Smooth muscle cell (in vitro differentiated cells): ENCODE measurements at regions not wholly inside any gene's neighbourhood (a gene's known extent, or its start where the extent isn't known, plus 50 kb on each side); places are given as distances from the start of the nearest gene placed in this dataset.

ENCODE experiments used
- DNase-seq: peaks from one replicate; lab custom pipeline; 2025; ENCODE audit not compliant: unreplicated experiment; lab: John Stamatoyannopoulos, UW
- H2AFZ ChIP-seq: fragments of 200-600 bp; sonication (generic); 2 replicates; pipeline ENCODE4 v1.6.0; 2016; ENCODE audit warnings: antibody characterized with exemption, low read depth, mild to moderate bottlenecking
- H3F3A ChIP-seq: fragments of 200-600 bp; sonication (generic); 2 replicates; pipeline ENCODE4 v1.6.0; 2017; ENCODE audit warnings: antibody characterized with exemption, low read depth
- H3K27ac ChIP-seq: fragments of 200-600 bp; sonication (generic); 2 replicates; pipeline ENCODE4 v1.5.1; 2016; ENCODE audit warnings: low read depth, mild to moderate bottlenecking
- H3K27me3 ChIP-seq: fragments of 200-600 bp; sonication (generic); 2 replicates; pipeline ENCODE4 v1.6.1; 2016; ENCODE audit warnings: low read depth, mild to moderate bottlenecking
- H3K36me3 ChIP-seq: fragments of 200-600 bp; sonication (generic); 2 replicates; pipeline ENCODE4 v1.5.1; 2016; ENCODE audit warnings: low read depth
- H3K4me1 ChIP-seq: fragments of 200-600 bp; sonication (generic); 2 replicates; pipeline ENCODE4 v1.5.1; 2016; ENCODE audit warnings: low read depth
- H3K4me2 ChIP-seq: fragments of 200-600 bp; sonication (generic); 2 replicates; pipeline ENCODE4 v1.6.0; 2016; ENCODE audit warnings: mild to moderate bottlenecking
- H3K4me3 ChIP-seq: fragments of 200-600 bp; sonication (generic); 2 replicates; pipeline ENCODE4 v1.5.1; 2016; ENCODE audit warnings: mild to moderate bottlenecking
- H3K79me2 ChIP-seq: fragments of 200-600 bp; sonication (generic); 2 replicates; pipeline ENCODE4 v1.6.0; 2016; ENCODE audit warnings: low read depth, mild to moderate bottlenecking
- H3K9ac ChIP-seq: fragments of 200-600 bp; sonication (generic); 2 replicates; pipeline ENCODE4 v1.6.0; 2016; ENCODE audit warnings: low read depth
- H3K9me3 ChIP-seq: fragments of 200-600 bp; sonication (generic); replicated peaks from 2 replicates; pipeline ENCODE4 v1.5.1; 2016; ENCODE audit warnings: low read depth
- H4K20me1 ChIP-seq: fragments of 200-600 bp; sonication (generic); 2 replicates; pipeline ENCODE4 v1.6.0; 2016; ENCODE audit warnings: low read depth
- CTCF ChIP-seq: fragments of 200-600 bp; sonication (generic); IDR thresholded peaks from 2 replicates; pipeline ENCODE4 v1.5.1; 2017; ENCODE audit warnings: borderline replicate concordance, mild to moderate bottlenecking, antibody characterized with exemption; ENCODE audit not compliant: insufficient read depth, poor library complexity, severe bottlenecking
- WGBS: methylation state at CpG from one replicate; pipeline ENCODE4 v1.1.7; 2016; ENCODE audit warnings: low lambda C conversion rate; 5-methylcytosine and 5-hydroxymethylcytosine counted together

GRCh38 chrX:10842646-10843045 lies 222.3 kb upstream of the MID1 start:
- H3K9ac ChIP-seq: no peak overlapping the region
- H3K4me2 ChIP-seq: no peak overlapping the region
- H2AFZ ChIP-seq: no peak overlapping the region
- no peak overlapping the region for H3K4me3 ChIP-seq
- no peaks in the 10 kb centered on the region for H3K36me3 ChIP-seq
- H3K27ac ChIP-seq: no peak overlapping the region
- H3K79me2 ChIP-seq: no peaks in the 10 kb centered on the region
- WGBS: 72% methylated on average over 4 of the region's 4 CpGs
- no peak for TF ChIP-seq CTCF
- H4K20me1 ChIP-seq: no peaks in the 10 kb centered on the region
- H3K4me1 ChIP-seq: no peaks in the 10 kb centered on the region
- DNase-seq: no peak
- H3K9me3 ChIP-seq: no peaks in the 10 kb centered on the region
- H3K27me3 ChIP-seq: no peaks in the 10 kb centered on the region
- H3F3A ChIP-seq: no peaks in the 10 kb centered on the region

- H3K4me3 ChIP-seq: no peak overlapping the region
- no peak overlapping the region for H3K27ac ChIP-seq
- H2AFZ ChIP-seq: no peak overlapping the region
- H3K9me3 ChIP-seq: no peaks in the 10 kb centered on the region
- H3K36me3 ChIP-seq: no peaks in the 10 kb centered on the region
- H3K27me3 ChIP-seq: no peaks in the 10 kb centered on the region
- no peaks in the 10 kb centered on the region for H3F3A ChIP-seq
- no peak for TF ChIP-seq CTCF
- H3K9ac ChIP-seq: no peak overlapping the region
- H3K4me1 ChIP-seq: no peaks in the 10 kb centered on the region
- H3K4me2 ChIP-seq: no peak overlapping the region
- no peaks in the 10 kb centered on the region for H3K79me2 ChIP-seq
- H4K20me1 ChIP-seq: no peaks in the 10 kb centered on the region
- DNase-seq: no peak
Observed at GRCh38 chrX:10847333-10847732, 226.9 kb upstream of the MID1 start.

- Histone ChIP-seq H3K36me3 (no peaks in the 10 kb centered on the region), H3K4me2 (no peak overlapping the region)
Observed at GRCh38 chrX:10851809-10852208, 231.4 kb upstream of the MID1 start.

More at GRCh38 chrX:10851809-10852208, 231.4 kb upstream of the MID1 start:
- H3K4me1 ChIP-seq: no peaks in the 10 kb centered on the region
- H3K4me3 ChIP-seq: no peak overlapping the region
- DNase-seq: no peak
- no peaks in the 10 kb centered on the region for H3F3A ChIP-seq
- H3K27ac ChIP-seq: no peak overlapping the region
- no peaks in the 10 kb centered on the region for H3K27me3 ChIP-seq
- no peak overlapping the region for H3K9ac ChIP-seq
- H3K9me3 ChIP-seq: no peaks in the 10 kb centered on the region
- H3K79me2 ChIP-seq: no peaks in the 10 kb centered on the region
- TF ChIP-seq CTCF: no peak
- H2AFZ ChIP-seq: no peak overlapping the region
- no peaks in the 10 kb centered on the region for H4K20me1 ChIP-seq
